Endothelial cell of umbilical vein (primary cell): ENCODE measurements at regions not wholly inside any gene's neighbourhood (a gene's known extent, or its start where the extent isn't known, plus 50 kb on each side); places are given as distances from the start of the nearest gene placed in this dataset.
"Not testable (repeated sequence)": the region's sequence is repeated elsewhere in the genome, so short reads cannot be mapped to it uniquely, and the experiment has no call there.

ENCODE experiments used
- CTCF ChIP-seq, 2 donors: IDR thresholded peaks; 1 replicate in 1 of 2; 2 replicates in 1 of 2; pipeline ENCODE4 v1.5.1; 2011; ENCODE audit warnings: low read length in 2 of 2, mild to moderate bottlenecking in 2 of 2, moderate library complexity in 2 of 2, control low read depth in 1 of 2, inconsistent platforms in 1 of 2, low read depth in 1 of 2; ENCODE audit not compliant: insufficient read depth in 1 of 2; ENCODE audit errors: extremely low read depth in 1 of 2
- EZH2 ChIP-seq: IDR thresholded peaks from 2 replicates; pipeline ENCODE4 v1.6.1; 2012; ENCODE audit warnings: borderline replicate concordance, low read depth, mild to moderate bottlenecking, moderate library complexity, low read length, inconsistent platforms; ENCODE audit not compliant: severe bottlenecking
- GATA2 ChIP-seq: IDR thresholded peaks from 2 replicates; pipeline ENCODE4 v1.7.0; 2011; ENCODE audit warnings: low read depth, mild to moderate bottlenecking, moderate library complexity, mixed read lengths, low read length; ENCODE audit not compliant: insufficient read length, insufficient read depth
- POLR2A ChIP-seq: IDR thresholded peaks from 2 replicates; pipeline ENCODE4 v1.6.1; 2012; ENCODE audit warnings: low read depth, mild to moderate bottlenecking, control low read depth, low read length
- POLR2AphosphoS5 ChIP-seq: IDR thresholded peaks from 2 replicates; pipeline ENCODE4 v1.6.1; 2012; ENCODE audit warnings: low read depth, mild to moderate bottlenecking, control low read depth, low read length, moderate library complexity; ENCODE audit not compliant: insufficient read depth

GRCh38 chr13:73640476-73641179 is 493.6 kb downstream of the KLF12 start:
- TF ChIP-seq POLR2A; CTCF (IDR thresholded peaks at IDR 0.05; ENCODE audit: extremely low read depth in 1 of 2, insufficient read depth in 1 of 2, low read depth in 1 of 2, low read length in 2 of 2); EZH2; POLR2AphosphoS5; GATA2: not testable (repeated sequence)
